ENCODE measurements at regions not wholly inside any gene's neighbourhood (a gene's known extent, or its start where the extent isn't known, plus 50 kb on each side); places are given as distances from the start of the nearest gene placed in this dataset.
A peak's percentile ranks its signal among the peaks of the same experiment; 100 is the strongest.

DNA sequence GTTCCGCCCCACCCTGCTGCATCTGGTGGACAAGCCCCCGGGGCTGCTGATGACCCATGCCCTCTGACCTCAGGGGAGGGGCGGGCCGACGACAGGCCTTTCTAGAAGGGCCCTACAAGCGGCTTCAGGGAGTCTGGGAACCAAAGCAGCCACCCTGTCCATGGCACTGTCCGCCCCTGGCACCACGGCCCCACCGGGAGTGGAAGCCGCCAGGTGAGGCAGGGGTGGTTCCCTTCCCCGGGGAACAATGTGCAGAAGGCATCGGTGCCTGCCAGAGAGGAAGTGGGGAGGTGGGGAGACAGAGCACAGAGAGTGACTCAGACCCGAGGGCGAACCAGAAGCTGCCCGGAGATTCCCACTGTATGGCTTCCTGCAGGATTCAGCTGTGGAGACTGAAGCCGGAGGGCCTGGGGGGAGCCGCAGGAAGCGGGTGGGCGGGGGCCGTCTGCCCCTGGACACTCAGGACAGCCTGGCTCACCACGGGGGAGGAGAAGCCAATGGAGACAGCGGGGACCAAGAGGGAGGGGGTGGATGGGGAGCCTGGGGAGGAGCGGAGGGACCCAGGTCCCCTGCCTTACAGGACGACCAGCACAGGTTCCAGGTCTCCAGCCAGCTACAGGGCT, 134.0 kb downstream of the TPRA1 start:
- no CpG with 5 or more reads among the region's 24 CpGs for whole genome bisulfite sequencing (ENCODE audit: extremely low coverage, insufficient read length, low lambda C conversion rate)
- H3K27me3 ChIP-seq (ENCODE audit: insufficient read depth, low read length): peaks cover 12% of the 10 kb centered on the region; the same call in 1 of the 2 replicates
- no peak for DNase-seq

More for the DNA sequence above, 134.0 kb downstream of the TPRA1 start:
- Histone ChIP-seq H2BK15ac (ENCODE audit: low read depth, low read length) (no peak overlapping the region), H3K4ac (ENCODE audit: low read depth, low read length) (no peak overlapping the region), H3T11ph (ENCODE audit: low read length) (no peak overlapping the region), H2AK5ac (ENCODE audit: insufficient read length, low read length) (no peak overlapping the region), H2AFZ (ENCODE audit: low read length) (no peak overlapping the region), H4K20me1 (ENCODE audit: control insufficient read depth, insufficient read depth, insufficient read length) (no peaks in the 10 kb centered on the region), H3K27ac (ENCODE audit: insufficient read length, low read depth, low read length) (no peak overlapping the region), H4K91ac (ENCODE audit: insufficient read length, low read depth, low read length) (no peak overlapping the region), H3K4me2 (ENCODE audit: insufficient read depth, insufficient read length, low read length) (peak overlapping the region; percentile 74), H4K5ac (ENCODE audit: insufficient read length, low read depth, low read length) (no peak overlapping the region), H2BK12ac (ENCODE audit: insufficient read length, low read depth, low read length) (no peak overlapping the region), H3K18ac (ENCODE audit: insufficient read length, low read depth, low read length) (no peak overlapping the region), H4K8ac (replicated peaks; ENCODE audit: insufficient read length, low read depth, low read length) (no peak overlapping the region), H3K23me2 (ENCODE audit: insufficient read length, low read depth, low read length, poor library complexity, severe bottlenecking) (peaks cover 10% of the 10 kb centered on the region), H3K56ac (ENCODE audit: insufficient read length, low read depth, low read length) (no peak overlapping the region), H3K79me1 (ENCODE audit: insufficient read depth, low read depth, low read length, poor library complexity, severe bottlenecking) (no peaks in the 10 kb centered on the region), H3K9me3 (ENCODE audit: control insufficient read depth, low read depth, low read length) (no peaks in the 10 kb centered on the region), H3K14ac (ENCODE audit: insufficient read depth, low read length) (no peak overlapping the region; the same call in 1 of the 2 replicates), H3K4me1 (ENCODE audit: insufficient read depth, low read length) (no peaks in the 10 kb centered on the region), H3K79me2 (ENCODE audit: insufficient read depth, low read length) (no peaks in the 10 kb centered on the region), H2BK120ac (ENCODE audit: low read depth, low read length, poor library complexity, severe bottlenecking) (no peak overlapping the region), H2BK20ac (ENCODE audit: low read depth, low read length, poor library complexity, severe bottlenecking) (no peak overlapping the region), H3K23ac (ENCODE audit: insufficient read length, low read depth, low read length) (no peak overlapping the region), H3K9ac (ENCODE audit: extremely low read depth, insufficient read length, low read length) (no peak overlapping the region), H2BK5ac (ENCODE audit: insufficient read length, low read length) (no peak overlapping the region)
- Mint-ChIP-seq H3K27ac (no peak overlapping the region), H3K4me1 (peaks cover 30 to 40% of the 10 kb centered on the region in 2 experiments), H3K27me3 (ENCODE audit: low read depth) (peaks cover 74% of the 10 kb centered on the region), H3K9me3 (no peaks in the 10 kb centered on the region; a peak in 2 of 5 replicates), H3K4me3 (peak overlapping the region; percentile 60 to 74), H3K36me3 (ENCODE audit: insufficient read depth in 1 of 3, low read depth in 3 of 3) (no peaks in the 10 kb centered on the region)
- TF ChIP-seq, protein P1, sequence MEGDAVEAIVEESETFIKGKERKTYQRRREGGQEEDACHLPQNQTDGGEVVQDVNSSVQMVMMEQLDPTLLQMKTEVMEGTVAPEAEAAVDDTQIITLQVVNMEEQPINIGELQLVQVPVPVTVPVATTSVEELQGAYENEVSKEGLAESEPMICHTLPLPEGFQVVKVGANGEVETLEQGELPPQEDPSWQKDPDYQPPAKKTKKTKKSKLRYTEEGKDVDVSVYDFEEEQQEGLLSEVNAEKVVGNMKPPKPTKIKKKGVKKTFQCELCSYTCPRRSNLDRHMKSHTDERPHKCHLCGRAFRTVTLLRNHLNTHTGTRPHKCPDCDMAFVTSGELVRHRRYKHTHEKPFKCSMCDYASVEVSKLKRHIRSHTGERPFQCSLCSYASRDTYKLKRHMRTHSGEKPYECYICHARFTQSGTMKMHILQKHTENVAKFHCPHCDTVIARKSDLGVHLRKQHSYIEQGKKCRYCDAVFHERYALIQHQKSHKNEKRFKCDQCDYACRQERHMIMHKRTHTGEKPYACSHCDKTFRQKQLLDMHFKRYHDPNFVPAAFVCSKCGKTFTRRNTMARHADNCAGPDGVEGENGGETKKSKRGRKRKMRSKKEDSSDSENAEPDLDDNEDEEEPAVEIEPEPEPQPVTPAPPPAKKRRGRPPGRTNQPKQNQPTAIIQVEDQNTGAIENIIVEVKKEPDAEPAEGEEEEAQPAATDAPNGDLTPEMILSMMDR (conservative IDR thresholded peaks at IDR 0.05): no peak
